MM.1S (cell line): ENCODE measurements at regions not wholly inside any gene's neighbourhood (a gene's known extent, or its start where the extent isn't known, plus 50 kb on each side); places are given as distances from the start of the nearest gene placed in this dataset.

Experiments
- EZH2 ChIP-seq: fragments of 300-600 bp; sonication (generic); optimal IDR thresholded peaks from 2 replicates; pipeline ENCODE3; 2017; ENCODE audit warnings: low read depth, mild to moderate bottlenecking, antibody characterized with exemption, low read length, mixed read lengths
- EZH2phosphoT487 ChIP-seq: fragments of 300-600 bp; sonication (generic); IDR thresholded peaks from 2 replicates; pipeline ENCODE4 v1.6.1; 2018; ENCODE audit warnings: antibody characterized with exemption, low read length
- TF ChIP-seq, protein P1 (sequence below): fragments of 300-600 bp; sonication (generic); IDR thresholded peaks from 2 replicates; pipeline ENCODE4 v1.5.1; 2016; ENCODE audit warnings: antibody characterized with exemption, low read length, mixed read lengths

DNA sequence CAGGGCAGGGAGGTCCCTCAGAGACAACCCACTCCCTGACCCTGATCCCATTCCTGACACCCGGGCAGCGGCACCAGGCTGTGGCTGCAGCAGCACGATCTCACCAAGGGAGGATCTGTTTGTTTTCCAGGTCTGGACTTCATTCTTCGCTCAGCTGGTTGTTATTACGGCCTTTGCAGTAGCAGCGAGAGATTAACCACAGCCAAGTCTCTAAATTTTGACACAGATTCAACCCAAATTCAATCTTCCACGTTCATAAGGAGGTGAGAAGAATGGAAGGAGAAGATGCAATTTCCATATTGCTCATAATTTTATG is 91.1 kb upstream of the THBS2 start:
- no peak for TF ChIP-seq EZH2
- TF ChIP-seq, protein P1, sequence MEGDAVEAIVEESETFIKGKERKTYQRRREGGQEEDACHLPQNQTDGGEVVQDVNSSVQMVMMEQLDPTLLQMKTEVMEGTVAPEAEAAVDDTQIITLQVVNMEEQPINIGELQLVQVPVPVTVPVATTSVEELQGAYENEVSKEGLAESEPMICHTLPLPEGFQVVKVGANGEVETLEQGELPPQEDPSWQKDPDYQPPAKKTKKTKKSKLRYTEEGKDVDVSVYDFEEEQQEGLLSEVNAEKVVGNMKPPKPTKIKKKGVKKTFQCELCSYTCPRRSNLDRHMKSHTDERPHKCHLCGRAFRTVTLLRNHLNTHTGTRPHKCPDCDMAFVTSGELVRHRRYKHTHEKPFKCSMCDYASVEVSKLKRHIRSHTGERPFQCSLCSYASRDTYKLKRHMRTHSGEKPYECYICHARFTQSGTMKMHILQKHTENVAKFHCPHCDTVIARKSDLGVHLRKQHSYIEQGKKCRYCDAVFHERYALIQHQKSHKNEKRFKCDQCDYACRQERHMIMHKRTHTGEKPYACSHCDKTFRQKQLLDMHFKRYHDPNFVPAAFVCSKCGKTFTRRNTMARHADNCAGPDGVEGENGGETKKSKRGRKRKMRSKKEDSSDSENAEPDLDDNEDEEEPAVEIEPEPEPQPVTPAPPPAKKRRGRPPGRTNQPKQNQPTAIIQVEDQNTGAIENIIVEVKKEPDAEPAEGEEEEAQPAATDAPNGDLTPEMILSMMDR: no peak
- TF ChIP-seq EZH2phosphoT487: no peak
